DND-41 (cell line): ENCODE measurements at regions not wholly inside any gene's neighbourhood (a gene's known extent, or its start where the extent isn't known, plus 50 kb on each side); places are given as distances from the start of the nearest gene placed in this dataset.

Experiments used
- CTCF ChIP-seq: IDR thresholded peaks from 2 replicates; pipeline ENCODE4 v1.5.1; 2012; ENCODE audit warnings: borderline replicate concordance, low read length, moderate library complexity, mild to moderate bottlenecking; ENCODE audit not compliant: poor library complexity, severe bottlenecking; ENCODE audit errors: extremely low read depth
- EZH2 ChIP-seq: IDR thresholded peaks from 3 replicates; pipeline ENCODE4 v1.6.1; 2012; ENCODE audit warnings: borderline replicate concordance, low read depth, mild to moderate bottlenecking, moderate library complexity, low read length, inconsistent platforms; ENCODE audit not compliant: severe bottlenecking

- no peak for TF ChIP-seq CTCF
- TF ChIP-seq EZH2: no peak
Measured at GRCh38 chr15:62624547-62625378, 417.8 kb upstream of the TPM1 start.
